SK-N-MC (cell line): ENCODE measurements at regions not wholly inside any gene's neighbourhood (a gene's known extent, or its start where the extent isn't known, plus 50 kb on each side); places are given as distances from the start of the nearest gene placed in this dataset.

Experiments
- DNase-seq: peaks from one replicate; pipeline ENCODE4 v3.0.0-alpha.2; 2011; ENCODE audit warnings: low read depth, low spot score
- H3K27ac ChIP-seq: fragments of 200-600 bp; sonication (generic); 2 replicates; pipeline ENCODE4 v1.5.1; 2016; ENCODE audit warnings: mixed run types
- H3K36me3 ChIP-seq: fragments of 200-600 bp; sonication (generic); 2 replicates; pipeline ENCODE4 v1.6.1; 2017; ENCODE audit warnings: antibody characterized with exemption, low read length, mixed read lengths; ENCODE audit not compliant: insufficient read depth
- H3K4me3 ChIP-seq: fragments of 200-600 bp; sonication (generic); 2 replicates; pipeline ENCODE4 v1.5.1; 2016
- H3K9ac ChIP-seq: fragments of 200-600 bp; sonication (generic); 2 replicates; pipeline ENCODE4 v1.8.0; 2017; ENCODE audit warnings: mixed run types, mixed read lengths; ENCODE audit not compliant: insufficient read length
- H3K9me3 ChIP-seq: fragments of 200-600 bp; sonication (generic); 2 replicates; pipeline ENCODE4 v1.6.1; 2017; ENCODE audit warnings: low read depth, mild to moderate bottlenecking, antibody characterized with exemption, low read length, moderate library complexity, mixed read lengths
- EZH2 ChIP-seq: fragments of 200-600 bp; sonication (generic); IDR thresholded peaks from one replicate; pipeline ENCODE4 v1.6.1; 2017; ENCODE audit warnings: antibody characterized with exemption
- FOXP2 ChIP-seq: optimal IDR thresholded peaks from 2 replicates; pipeline ENCODE3; 2011; ENCODE audit warnings: mild to moderate bottlenecking, moderate library complexity; ENCODE audit not compliant: insufficient read depth; ENCODE audit errors: extremely low read length, control extremely low read depth
- POLR2AphosphoS5 ChIP-seq: IDR thresholded peaks from 2 replicates; pipeline ENCODE4 v1.6.1; 2012; ENCODE audit warnings: mild to moderate bottlenecking, low read depth, low read length, borderline replicate concordance

DNA sequence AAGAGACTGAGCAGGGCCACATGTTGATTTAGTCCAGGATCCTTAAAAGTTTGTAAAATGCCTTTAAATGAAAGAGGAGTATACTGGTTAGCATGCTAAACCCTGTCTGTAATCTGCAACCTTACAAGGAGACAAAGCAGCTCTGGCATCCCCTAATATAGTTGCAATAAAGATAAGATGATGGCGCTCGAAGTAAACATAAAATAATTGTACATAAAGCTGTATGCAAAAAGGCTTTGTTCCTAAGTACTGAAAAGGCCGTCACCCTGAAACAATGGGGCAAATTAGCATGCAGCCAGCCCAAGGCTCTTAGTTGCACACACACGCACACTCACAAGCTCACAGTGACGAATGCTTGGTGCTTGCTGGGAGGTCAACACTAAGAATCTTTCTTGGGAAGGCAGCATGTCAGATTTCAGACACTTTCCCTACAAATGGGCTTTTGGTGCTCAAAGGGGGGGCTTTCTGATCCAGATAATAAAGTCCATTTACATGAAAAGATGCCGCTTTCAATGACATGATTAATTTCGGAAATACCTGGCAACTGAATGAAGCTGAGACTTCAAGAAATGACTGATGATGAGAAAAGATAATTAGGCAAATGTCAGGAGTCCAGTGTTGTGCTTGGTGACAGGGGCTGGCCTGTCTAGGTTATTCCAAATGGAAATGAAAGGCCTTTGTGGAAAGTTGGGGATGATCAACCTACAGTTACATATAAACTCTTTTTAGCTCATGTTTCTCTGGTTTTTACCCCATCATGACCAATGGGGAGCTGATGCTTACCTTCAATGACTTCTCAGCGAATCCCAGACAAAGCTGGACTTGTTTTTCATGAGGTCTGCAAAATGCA lies 370.3 kb downstream of the MEIS1 start:
- DNase-seq, result no peak
- Histone ChIP-seq H3K27ac (no peak overlapping the region), H3K9ac (no peak overlapping the region), H3K36me3 (no peaks in the 10 kb centered on the region), H3K4me3 (no peak overlapping the region), H3K9me3 (no peaks in the 10 kb centered on the region)
- TF ChIP-seq POLR2AphosphoS5 (no peak), EZH2 (no peak), FOXP2 (no peak)

DNA sequence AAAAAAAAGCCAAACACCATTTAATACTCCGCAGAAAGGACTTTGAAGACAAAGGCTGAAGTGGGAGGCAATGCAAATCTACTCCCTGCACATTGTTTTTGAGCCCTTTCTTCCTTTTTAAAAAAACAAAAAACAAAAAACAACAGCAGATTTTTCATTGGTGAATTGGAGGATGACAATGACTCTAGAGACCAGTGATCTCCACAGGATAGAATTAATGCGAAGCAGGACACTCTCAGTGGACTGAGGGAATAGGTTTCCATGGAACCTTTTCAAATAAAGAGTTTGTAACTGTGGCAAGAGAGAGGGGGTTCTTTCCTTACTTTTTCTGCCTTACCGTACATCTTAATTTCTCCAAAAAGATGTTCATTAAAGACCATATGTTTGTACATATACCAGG lies 371.0 kb downstream of the MEIS1 start:
- Histone ChIP-seq H3K4me3 (no peak overlapping the region), H3K9me3 (no peaks in the 10 kb centered on the region), H3K27ac (no peak overlapping the region), H3K36me3 (no peaks in the 10 kb centered on the region), H3K9ac (no peak overlapping the region)
- DNase-seq, result no peak
- TF ChIP-seq EZH2 (no peak), FOXP2 (no peak), POLR2AphosphoS5 (no peak)

DNA sequence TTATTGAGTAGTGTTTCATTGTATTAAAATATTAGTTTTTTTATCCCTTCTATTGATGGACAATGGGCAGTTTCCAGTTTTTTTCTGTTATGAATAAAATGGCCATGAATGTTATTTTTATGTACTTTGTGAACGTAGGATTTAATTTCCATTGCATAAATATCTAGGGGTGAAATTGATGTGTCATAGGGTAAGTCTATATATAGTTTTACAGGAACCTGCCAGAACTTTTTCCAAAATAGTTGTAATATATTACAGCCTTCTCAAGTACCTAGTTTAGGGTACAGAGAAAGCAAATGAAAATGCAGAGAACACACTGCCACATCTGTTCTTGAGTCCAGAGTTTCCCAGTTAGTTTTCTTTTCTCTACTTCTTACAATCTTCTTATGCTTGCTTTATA lies 378.6 kb downstream of the MEIS1 start:
- Histone ChIP-seq H3K27ac (no peak overlapping the region), H3K36me3 (no peaks in the 10 kb centered on the region)
- TF ChIP-seq FOXP2 (no peak), EZH2 (no peak), POLR2AphosphoS5 (no peak)

DNA sequence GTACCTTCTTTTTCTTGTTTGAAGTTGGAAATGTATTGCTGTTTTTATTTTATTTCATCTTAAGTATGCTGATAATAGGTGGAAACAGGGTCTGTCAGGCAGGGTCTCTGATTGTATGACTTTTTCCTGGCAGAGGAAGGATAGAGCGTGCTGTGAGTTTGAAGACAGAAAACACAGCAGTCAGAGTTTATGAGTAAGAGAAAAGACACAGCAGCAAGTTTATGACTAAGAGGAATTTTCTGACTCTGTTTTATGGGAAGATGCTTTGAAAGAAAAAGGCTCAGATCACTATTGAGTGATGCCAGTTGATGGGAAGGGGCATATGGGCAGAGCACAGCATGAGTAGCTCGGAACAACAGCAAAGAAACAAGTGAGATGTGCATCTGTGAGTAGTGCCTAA lies 379.1 kb downstream of the MEIS1 start:
- Histone ChIP-seq H3K9ac (no peak overlapping the region), H3K27ac (no peak overlapping the region), H3K9me3 (no peaks in the 10 kb centered on the region), H3K36me3 (no peaks in the 10 kb centered on the region), H3K4me3 (no peak overlapping the region)
- TF ChIP-seq FOXP2, result no peak
- no peak for TF ChIP-seq EZH2
- no peak for TF ChIP-seq POLR2AphosphoS5
- DNase-seq, result no peak

More for the DNA sequence above, 378.6 kb downstream of the MEIS1 start:
- Histone ChIP-seq H3K9ac (no peak overlapping the region), H3K4me3 (no peak overlapping the region), H3K9me3 (no peaks in the 10 kb centered on the region)
- no peak for DNase-seq

DNA sequence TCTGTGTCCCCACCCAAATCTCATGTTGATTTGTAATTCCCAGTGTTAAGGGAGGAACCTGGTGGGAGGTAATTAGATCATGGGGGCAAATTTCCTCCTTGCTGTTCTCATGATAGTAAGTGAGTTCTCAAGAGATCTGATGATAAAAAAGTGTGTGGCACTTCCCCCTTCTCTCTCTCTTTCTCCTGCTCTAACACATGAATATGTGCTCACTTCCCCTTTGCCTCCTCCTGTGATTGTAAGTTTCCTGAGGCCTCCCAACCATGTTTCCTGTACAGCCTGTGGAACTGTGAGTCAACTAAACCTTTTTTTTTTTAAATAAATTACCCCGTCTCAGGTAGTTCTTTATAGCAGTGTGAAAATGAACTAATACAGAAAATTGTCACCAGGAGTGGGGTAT lies 380.0 kb downstream of the MEIS1 start:
- Histone ChIP-seq H3K4me3 (no peak overlapping the region), H3K36me3 (no peaks in the 10 kb centered on the region), H3K27ac (no peak overlapping the region), H3K9me3 (no peaks in the 10 kb centered on the region), H3K9ac (no peak overlapping the region)
- DNase-seq, result no peak
- TF ChIP-seq FOXP2 (no peak), EZH2 (no peak), POLR2AphosphoS5 (no peak)

DNA sequence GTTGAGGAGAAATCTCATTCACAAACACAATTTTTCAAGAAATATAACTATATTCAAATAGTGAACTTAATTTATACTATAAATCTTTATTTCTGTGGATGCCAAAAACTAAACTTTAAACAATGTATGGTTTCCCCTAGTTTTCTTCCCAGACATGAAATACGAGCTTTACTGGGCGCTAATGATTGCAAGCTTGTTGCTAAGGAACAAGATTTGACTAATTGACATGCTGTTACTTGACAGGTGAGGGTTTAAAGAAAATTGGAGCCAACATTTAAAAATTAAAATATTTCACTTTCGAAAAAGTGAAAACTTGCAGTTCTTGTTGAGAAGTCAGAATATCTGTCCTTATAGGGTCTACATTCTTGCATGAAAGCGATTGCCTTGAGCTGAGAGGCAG lies 381.0 kb downstream of the MEIS1 start:
- H3K36me3 ChIP-seq, result no peaks in the 10 kb centered on the region
- no peak overlapping the region for H3K27ac ChIP-seq
- H3K9ac ChIP-seq, result no peak overlapping the region
- H3K9me3 ChIP-seq, result no peaks in the 10 kb centered on the region
- DNase-seq, result no peak
- H3K4me3 ChIP-seq, result no peak overlapping the region
- TF ChIP-seq EZH2 (no peak), POLR2AphosphoS5 (no peak), FOXP2 (no peak)

DNA sequence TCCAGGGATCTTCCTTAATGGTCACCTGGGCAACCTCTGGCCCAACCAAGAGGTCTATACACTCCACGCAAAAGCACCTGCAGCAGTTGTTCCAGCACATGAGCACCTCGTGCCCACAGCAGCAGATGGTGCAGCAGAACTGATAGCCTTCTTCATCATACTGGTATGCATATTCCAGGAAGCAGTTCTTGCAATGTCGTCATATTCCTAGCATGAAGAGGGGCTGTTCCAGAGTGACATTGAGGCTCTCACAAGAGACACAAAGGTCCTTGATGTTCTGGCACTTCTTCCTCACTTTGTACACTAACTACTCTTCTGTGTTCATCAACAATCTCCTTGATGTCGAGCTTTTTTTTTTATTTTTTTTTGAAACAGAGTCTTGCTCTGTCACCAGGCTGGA lies 386.2 kb downstream of the MEIS1 start:
- no peaks in the 10 kb centered on the region for H3K9me3 ChIP-seq
- no peaks in the 10 kb centered on the region for H3K36me3 ChIP-seq
- TF ChIP-seq POLR2AphosphoS5, result no peak
- no peak for TF ChIP-seq EZH2
- no peak for TF ChIP-seq FOXP2
- H3K9ac ChIP-seq, result no peak overlapping the region
- no peak overlapping the region for H3K4me3 ChIP-seq
- H3K27ac ChIP-seq, result no peak overlapping the region
- DNase-seq, result no peak

DNA sequence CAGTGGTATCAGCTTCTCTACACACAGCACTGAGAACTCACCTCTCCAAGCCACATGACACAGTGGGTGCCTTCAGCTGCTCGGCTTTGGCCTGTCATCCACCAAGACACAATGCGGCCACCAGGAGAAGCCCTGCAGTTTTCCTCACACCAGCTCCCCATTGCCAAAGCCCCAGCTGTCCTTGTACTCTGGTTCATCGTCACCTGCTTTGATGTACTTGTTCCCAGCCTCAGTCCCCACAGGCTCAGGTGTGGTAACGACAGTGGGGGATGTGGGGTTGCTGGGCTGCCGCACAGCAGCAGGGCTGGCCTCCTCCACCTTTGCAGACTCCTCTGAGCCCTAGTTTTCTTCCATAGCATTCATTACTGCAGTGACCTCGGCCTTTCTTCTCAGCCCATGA lies 387.3 kb downstream of the MEIS1 start:
- TF ChIP-seq FOXP2 (no peak), POLR2AphosphoS5 (no peak), EZH2 (no peak)

More for the DNA sequence above, 387.3 kb downstream of the MEIS1 start:
- no peak for DNase-seq
- Histone ChIP-seq H3K4me3 (no peak overlapping the region), H3K9ac (no peak overlapping the region), H3K9me3 (no peaks in the 10 kb centered on the region), H3K36me3 (no peaks in the 10 kb centered on the region), H3K27ac (no peak overlapping the region)
